ENCODE measurements at regions not wholly inside any gene's neighbourhood (a gene's known extent, or its start where the extent isn't known, plus 50 kb on each side); places are given as distances from the start of the nearest gene placed in this dataset.
"Not testable (repeated sequence)": the region's sequence is repeated elsewhere in the genome, so short reads cannot be mapped to it uniquely, and the experiment has no call there.

DNA sequence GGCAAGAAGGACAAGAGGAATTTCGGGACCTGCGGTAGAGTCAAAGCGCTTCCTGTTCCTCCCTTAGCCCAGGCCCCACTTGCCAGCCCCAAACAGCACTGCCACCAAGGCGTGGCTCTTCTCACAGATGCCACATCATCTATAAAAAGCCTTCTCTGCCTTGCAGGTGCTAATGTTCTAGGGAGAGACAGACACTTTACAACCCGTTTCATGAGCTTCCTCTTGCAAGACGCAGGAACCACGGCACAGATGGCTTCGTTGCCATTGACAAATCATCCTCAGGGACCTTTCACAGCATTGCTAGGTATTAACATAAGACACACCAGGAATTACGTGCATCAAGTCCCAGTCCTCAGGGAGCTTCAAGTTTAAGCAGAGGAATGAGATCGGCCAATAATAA lies 180.9 kb downstream of the JCAD start:
- DNase-seq = no peak

DNA sequence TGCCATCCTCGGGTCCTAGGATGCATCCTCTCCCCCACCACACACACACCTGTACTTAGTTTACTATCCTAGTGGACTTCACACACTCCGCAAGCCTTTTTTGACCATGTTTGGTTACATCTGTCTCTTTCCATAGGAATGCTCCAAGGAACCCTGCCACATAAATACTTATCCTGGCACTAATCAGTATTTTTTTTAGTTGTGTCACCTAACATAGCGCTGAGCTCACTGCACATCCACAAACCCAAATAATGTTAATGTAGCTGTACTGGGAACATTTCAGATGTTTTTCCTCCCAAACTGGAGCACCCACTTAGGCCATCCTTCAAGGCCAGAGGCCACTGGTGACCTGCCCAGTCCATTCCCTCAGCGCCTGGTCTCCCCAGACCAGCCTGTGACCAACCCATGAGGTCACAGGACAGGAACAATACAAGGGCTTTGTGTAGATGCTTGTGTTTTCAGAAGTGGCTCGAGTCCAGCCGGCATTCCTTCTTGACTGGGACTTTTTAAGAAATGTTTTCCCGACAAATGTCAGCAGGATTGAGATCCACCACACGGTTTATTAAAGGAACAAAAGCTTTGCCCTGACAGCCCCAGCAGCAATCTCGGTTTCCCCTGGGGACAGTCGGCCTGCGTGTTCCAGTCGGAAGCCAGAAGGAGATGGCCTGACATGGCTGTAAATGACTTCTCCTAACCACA lies 181.4 kb downstream of the JCAD start:
- DNase-seq = no peak

DNA sequence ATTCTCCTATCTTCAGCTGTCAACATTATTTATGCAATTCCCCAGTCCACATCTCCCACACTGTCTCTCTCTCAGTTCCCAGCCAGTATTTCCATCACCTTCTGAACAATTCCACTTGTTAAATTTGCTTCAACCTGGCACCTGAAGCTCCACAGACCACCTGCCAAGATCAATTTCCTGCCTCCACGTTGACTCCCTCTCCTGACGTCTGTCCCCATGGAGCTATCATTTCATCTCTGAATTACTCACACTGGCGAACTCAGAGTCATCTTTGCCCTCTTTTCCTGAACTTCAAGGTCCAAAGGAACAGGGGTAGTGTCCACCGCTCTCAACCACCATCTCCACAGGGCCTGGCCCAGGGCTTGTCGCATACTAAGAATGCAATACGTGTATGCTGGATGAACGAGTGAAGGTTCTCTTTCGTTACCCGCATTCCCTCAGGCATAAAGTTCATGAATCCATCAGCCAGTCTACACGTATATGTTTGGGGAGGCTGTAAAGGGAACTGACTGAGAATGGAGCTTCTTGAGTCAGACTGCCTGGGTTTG lies 183.3 kb downstream of the JCAD start:
- no peak for DNase-seq

DNA sequence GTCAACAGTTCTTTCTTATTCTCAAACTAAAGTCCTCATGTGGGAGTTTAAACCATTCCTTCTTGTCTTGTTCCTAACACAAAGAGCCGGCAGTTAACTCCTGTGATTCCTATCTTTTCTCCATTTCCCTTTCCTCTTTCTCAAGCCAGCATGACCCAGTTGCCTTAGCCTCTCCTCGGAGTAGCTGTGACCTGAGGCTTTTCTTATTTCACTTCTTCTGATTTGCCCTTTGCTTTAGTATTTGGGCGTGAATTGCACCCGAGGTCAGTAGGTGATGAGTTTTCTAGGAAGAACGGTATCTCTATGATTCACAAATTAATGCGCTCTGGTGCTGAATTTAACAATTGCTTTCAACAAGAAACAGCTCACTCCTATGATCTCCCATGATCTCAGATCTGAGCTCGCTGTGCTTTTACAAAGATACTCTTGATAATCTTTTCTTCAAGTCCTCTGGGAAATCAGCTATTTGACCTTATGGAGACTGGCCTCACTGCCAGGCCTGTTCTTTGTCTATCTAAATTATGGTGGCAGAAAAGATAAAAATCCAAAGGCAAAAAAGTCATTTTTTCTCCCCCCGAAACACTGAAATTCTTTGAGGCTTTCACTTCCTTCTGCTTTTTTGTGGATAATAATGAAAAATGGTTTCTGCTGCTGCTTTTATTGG lies 184.6 kb downstream of the JCAD start:
- no peak for DNase-seq

DNA sequence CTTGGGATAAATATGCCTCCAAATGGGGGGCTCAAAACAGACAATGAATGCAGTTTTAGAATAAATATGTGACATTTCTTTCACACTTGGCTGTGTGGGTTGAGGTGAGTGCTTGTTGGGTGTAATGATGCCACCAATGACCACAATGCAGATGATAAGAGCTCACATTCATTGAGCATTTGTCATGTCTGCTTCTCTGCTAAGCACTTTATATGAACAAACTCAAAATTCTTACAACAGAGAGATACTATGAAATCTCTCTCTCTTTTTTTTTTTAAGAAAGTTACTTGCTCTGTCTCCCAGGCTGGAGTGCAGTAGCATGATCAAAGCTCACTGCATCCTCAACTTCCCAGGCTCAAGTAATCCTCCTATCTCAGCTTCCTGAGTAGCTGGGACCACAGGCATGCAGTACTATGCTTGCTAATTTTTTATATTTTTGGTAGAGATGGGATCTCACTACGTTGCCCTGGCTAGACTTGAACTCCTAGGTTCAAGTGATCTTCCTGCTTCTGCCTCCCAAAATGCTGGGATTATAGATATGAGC lies 185.4 kb downstream of the JCAD start:
- no peak for DNase-seq

DNA sequence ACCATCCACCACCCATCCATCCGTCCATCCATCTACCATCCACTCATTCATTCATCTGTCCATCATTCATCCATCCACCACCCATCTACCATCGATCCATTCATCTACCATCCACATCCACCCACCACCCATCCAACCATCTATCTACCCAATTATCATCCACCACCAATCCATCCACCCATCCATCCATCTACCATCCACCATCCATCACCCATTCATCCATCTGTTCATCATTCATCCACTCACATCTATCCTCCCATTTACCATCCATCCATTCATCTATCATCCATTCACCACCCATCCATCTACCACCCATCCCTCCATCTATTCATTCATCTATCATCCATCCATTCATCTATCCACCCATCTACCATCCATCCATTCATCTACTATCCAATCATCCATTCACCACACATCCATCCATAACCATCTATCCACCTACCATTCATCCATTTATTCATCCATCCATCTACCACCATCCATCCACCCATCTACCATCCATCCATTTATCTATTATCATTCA lies 188.8 kb downstream of the JCAD start:
- DNase-seq = no peak

DNA sequence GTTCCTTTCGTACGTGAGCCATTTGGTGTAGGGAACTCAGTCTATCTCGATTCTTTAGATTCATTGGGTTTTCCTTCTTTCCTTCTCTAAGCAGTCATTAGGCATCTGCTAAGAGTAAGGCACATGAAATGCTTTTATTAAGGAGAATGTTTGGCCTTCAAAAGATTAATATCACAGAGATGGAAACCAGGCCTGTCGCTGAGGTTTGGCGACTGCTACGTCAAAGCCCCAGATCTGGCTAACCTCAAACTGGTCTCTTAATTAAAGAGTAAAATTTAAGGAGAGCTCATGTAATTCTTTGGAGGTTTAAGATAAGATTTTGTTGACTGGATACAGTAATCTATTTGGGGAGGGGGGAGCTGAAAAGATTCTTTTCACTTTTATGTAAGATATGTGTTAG lies 189.8 kb downstream of the JCAD start:
- DNase-seq = no peak

DNA sequence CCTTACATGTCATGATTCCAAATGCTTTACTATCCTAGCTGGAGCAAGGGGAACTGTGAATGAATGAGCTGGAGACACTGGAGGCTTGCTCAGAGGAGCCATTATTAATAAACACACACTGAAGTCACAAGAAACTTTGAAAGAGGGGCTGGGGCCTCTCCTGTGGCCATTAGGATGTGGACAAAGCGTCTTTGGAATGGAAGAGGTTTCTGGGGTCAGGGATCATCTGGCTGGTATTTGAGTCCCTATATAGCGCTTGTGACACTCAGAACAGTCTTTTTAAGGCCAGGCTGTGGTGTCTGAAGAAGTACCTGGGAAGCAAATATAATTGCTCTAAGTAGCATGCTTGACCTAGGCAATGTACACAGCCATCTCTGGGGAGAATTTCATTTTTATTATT lies 193.0 kb downstream of the JCAD start:
- DNase-seq = no peak

DNA sequence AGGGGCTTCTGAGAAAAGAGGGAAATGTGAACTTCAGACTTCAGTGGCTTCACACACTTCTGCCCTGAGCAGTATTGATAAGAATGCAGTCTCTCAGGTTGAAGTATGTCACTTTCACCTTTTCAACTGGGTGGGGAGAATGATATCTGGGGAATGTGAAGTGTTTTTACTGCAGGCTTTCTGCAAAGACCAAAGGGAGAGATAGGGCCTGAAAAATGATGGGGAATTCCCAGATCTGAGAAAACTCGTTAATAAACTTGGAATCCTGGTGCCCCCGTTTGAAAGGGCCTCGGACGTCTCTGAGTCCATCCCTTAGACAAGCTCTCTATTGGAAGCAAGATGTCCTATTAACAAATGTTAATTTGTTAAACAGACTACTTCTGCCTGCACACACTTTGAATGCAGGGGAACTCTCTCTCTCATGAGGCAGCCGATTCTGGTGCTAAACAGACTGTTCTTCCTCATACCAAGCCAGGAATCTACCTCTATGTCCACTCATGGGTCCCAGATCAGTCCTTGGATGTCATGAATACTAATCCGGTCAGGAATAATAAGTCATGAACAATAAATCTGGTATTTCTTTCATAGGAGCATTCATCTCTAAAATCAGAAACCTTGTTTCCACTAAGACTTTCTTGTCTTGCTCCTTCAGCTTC lies 193.6 kb downstream of the JCAD start:
- no peak for DNase-seq

DNA sequence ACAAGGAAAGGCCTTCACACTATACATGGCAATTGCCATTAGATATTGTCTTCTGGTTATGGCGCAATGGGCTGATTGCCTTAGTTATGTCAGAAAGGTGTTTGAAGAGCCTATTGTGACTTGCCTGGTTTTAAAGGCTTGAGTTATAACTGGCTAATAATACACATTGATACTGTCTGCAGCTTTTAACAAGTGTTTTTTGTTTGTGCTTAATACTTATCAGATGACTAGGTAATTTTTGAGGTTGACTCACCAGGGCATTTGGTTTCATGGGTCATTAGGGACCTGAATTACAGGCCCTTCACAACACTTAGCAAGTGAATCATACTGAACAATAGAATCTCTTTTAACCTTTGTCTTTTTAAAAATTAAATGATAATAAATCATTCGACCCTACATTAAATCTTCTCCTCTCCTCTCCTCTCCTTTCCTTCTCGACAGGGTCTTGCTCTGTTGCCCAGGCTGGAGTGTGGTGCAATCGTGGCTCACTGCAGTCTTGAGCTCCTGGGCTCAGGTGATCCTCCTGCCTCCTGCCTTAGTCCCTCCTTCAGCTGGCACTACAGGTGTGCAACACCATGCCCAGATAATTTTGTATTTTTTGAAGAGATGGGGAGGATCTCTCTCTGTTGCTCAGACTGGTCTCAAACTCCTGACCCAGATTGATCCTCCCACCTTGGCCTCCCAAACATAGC lies 196.3 kb downstream of the JCAD start:
- DNase-seq = no peak

DNA sequence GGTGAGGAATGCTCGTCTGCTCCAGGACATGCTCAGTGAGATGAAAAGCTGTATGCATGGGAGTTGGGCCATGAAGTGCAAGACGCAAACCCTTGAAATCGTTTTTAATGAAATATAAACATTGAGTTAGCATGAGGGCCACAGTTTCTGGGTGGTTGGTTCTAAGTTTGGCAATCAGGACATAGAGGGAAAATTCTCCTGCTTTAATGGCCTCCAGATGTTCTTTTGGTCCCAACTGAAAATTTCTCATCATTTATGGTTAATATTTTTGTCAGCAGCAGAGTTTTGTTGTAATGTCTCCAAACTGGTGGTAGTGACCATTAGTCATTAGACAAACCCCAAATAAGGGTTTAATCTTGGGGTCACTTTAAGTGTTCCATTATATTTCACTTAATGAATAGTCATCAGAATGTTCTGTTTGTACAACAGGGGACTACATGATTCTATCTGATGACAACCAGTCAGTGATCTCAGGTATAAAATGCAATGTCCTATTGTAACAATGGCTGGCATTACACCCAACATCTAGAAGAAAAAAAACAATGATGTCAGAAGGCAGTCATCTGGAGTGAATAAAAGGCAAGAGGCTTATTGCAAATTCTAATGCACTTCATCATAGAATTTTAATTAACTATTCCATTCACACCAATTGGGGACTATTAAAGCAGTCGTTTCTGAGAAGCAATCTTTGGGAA lies 197.4 kb downstream of the JCAD start:
- no peak for DNase-seq

DNA sequence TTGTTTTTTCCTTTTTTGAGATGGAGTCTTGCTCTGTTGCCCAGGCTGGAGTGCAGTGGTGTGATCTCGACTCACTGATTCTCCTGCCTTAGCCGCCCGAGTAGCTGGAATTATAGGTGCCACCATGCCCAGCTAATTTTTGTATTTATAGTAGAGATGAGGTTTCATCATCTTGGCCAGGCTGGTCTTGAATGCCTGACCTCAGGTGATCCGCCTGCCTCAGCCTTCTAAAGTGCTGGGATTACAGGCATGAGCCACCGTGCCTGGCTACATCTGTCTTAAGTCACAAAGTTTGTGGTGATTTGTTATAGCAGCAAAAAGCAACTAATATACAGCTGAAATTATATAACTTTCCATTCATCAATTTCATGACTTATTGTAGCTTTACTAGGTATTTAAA lies 198.2 kb downstream of the JCAD start:
- DNase-seq = not testable (repeated sequence)

DNA sequence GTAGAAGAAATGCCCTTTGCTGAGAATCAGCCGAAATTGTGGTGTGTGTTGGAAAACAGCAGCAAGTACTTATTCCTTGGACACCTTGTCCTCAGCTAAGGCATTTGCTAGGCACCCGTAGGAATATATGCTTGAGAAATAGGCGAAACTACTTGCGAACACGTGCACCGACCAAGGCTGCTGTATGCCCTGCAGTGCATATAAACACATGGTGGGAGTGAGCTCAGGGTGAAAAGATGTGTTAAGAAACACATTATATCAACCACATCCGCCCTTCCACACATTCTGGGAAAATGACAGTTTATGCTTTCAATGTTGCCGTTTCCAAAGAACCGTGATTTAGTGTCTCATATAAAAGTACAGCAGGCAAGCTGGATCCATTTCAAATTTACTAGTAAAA lies 199.2 kb downstream of the JCAD start:
- no peak for DNase-seq

DNA sequence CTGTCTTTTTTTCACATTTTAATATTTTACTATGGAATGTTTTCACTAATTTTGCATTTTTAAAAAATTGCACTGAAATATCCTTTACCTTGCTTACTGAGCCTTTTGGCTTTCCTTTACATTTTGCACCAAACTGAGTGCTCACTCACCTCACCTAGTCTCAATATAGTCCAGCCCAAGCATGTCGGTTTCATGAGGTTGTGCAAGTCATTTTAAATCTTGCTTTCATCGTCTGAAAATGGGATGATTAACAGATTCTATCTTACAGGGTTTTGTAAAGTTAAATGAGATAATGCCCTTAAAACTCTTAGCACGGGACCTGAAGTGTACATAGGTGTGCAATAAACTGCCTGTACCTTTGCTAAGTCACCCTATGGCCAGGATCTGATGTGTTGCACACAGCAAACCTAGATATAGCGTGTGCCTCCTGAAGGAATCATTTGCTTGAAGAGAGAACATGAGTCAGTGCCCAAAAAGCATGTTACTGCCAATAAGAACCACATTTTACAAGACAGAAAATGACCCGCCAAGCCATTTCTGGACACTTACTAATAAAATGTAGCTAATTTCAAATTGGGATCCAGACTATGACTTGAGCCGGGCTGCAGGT lies 199.8 kb downstream of the JCAD start:
- no peak for DNase-seq

DNA sequence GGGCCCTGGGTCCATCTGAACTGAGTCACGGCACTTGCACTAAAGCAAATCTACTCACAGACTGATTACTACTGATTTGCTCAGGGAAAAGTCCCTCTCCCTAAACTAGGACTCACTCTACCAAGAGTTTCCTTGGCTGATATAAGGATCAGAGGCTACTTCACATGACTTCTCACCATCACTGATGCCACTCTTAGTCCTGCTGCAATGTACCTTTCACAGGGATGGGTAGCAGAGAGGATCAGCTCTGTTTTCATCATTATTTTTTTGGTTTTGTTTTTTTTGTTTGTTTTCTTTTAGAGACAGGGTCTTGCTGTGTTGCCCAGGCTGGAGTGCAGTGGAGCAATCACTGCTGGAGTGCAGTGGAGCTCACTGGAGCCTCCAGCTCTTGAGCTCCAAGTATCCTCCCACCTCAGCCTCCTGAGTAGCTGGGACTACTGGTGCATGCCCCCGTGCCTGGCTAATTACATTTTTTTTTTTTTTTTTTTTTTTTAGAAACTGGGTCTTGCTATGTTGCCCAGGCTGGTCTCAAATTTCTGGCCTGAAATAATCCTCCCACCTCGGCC lies 200.6 kb downstream of the JCAD start:
- DNase-seq = no peak

DNA sequence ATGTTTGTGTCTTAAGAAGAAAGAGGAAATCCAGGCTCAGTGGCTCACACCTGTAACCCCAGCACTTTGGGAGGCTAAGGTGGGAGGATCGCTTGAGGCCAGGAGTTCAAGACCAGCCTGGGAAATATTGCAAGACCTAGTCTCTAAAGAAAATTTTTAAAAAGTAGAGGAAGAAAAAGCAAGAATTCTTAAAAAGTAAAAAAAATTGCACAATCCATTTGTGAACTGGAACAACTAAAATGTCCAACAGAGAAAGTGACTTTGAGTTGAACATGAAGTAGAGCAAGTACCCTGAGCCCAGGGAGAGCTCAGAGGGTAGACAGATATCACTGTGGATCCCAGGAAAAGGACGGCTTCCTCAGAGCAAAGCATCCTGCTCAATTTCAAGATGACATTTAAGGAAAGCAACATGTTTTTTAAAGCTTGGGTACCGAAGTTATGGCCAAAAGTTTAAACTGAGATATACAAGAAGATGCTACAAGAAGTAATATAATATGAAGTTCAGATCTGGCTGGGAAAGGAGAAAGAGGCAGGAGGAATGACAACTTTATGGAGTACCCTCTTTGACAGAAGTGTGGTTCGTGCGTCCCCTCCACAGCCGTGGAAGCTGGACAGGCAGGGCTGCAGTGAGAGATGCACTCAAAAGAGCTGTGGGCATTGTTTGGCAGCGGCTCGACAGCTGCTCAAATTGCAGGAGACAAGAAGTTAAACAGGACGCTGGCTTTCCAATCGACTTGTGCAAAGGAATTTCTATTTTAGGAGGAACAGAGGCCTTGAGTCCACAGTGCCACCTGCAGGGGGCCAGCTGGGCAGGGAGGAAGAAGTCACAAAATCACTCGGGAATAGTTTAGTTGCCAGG lies 201.3 kb downstream of the JCAD start:
- DNase-seq = no peak

DNA sequence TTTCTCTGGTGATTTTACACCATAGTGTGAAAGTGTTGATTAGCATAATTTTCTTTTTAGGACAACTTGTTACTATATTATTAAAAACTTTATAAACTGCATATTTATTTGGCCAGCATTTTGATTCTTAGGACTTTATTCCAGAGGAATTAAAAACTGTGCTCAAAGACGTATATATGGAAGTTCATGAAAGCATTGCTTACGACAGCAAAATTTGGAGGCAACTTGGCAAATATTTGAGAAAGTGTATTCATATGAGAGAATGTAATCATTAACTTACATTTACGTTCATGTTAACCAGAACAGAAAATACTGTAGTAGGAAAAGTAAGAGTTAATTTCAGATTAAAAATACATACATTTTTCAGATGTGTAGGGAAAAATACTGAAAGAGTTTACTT lies 203.1 kb downstream of the JCAD start:
- no peak for DNase-seq

DNA sequence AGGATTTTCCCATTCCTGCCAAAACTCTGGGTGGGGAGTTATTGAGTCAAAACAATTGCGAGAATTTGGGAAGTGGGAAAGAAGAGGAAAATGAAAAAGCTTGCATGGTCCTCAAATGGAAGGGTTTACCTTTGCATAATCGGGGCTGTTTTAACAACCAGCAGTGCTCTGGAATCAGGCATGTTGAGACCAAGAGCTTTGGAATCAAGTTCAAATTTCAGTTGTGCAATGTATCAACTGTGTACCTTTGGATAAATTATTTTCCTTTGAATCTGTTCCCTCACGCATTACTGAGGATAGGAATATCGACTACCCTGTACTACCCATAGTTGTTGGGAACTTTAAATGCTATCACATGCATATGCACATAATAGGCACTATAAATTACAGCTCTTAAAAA lies 205.5 kb downstream of the JCAD start:
- DNase-seq = no peak

DNA sequence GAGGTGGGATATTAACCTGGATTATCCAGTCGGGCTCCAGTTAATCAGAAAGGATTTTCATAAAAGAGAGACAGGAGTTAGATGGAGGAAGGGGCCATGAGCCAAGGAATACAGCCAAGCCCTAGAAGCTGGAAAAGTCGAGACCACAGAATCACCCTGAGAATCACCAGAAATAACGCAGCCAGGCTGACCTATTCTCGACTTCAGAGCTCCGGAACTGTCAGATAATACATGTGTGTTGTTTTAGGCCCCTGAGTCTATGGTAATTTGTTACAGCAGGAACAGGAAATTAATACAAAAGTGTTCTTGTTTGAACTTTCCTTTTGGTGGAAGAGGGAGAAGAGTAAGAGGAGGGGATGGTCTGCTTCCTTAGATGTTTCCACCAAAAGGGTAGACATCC lies 208.1 kb downstream of the JCAD start:
- DNase-seq = no peak

DNA sequence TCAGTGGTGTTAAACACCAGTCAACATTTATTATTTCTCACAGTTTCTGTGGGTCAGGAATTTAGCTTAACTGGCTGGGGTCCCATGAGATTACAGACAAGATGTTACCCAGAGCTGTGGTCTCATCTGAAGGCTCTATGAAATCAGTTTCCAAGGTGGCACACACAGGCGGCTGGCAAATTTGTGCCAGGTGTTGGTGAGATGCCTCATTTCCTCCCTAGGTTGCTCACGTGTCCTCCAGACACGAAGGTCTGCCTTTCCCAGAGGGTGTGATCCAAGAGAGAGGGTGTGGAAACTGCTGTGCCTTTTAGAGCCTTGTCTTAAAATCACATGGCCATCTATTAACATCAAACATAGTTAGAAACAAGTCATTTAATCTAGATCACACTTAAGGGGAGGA lies 209.0 kb downstream of the JCAD start:
- no peak for DNase-seq

DNA sequence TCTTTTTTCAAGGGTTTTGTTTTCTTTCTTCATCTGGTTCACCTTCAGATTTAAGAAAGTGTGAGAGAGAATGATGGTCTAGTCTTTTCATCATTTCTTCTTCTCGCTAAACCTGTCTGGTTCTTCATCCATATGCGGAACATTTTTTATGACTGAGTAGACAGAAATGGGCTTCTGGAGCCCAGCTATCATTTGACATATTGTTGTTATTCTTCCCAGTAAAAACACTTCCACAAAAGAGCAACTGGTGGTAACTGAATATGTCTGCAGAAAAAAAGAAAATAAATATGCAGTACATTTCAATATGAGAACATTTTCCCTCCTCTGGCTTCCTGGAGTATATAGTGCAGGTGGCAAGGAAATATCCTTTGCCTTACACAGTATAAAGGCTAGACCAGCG lies 209.5 kb downstream of the JCAD start:
- no peak for DNase-seq
